ENCODE measurements at regions not wholly inside any gene's neighbourhood (a gene's known extent, or its start where the extent isn't known, plus 50 kb on each side); places are given as distances from the start of the nearest gene placed in this dataset.

DNA sequence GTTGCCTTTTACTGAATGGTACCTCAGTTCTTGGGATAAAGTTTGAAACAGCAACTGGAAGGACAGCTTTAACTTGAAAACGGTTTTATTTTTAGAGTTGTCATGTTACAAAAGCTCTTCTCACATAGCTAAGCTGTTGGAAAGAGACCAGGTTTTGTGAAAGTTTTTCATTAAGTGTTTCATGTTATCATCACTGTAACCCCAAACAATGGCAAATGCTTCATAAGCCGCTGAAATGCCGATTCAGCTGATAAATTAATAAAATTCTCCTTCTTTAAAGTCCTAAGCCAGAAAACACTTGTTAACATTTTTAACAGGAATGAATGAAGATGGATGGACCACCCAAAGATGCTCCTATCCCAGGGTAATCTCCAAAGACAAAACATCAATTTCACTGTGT lies 76.1 kb upstream of the IRF2 start:
- Histone ChIP-seq H3K36me3 (ENCODE audit: control insufficient read depth in 2 of 4, insufficient read depth in 4 of 4, low read length in 3 of 4) (no peaks in the 10 kb centered on the region), H3K18ac (ENCODE audit: extremely low read depth, low read length) (no peak overlapping the region), H3K56ac (replicated peaks; ENCODE audit: insufficient read length, low read depth, low read length) (no peak overlapping the region), H3K4me1 (replicated peaks in 1 of 4; ENCODE audit: control insufficient read depth in 3 of 4, insufficient read depth in 4 of 4, low read length in 3 of 4) (peaks cover 0 to 4% (median 3%) of the 10 kb centered on the region in 4 experiments; a peak in 6 of 7 replicates), H2AK5ac (ENCODE audit: low read depth, low read length) (no peak overlapping the region), H3K23me2 (ENCODE audit: low read depth, low read length) (no peaks in the 10 kb centered on the region), H3K27me3 (replicated peaks in 1 of 4; ENCODE audit: control insufficient read depth in 3 of 4, extremely low read depth in 1 of 4, insufficient read depth in 3 of 4, low read length in 3 of 4) (no peaks in the 10 kb centered on the region), H3K4me2 (ENCODE audit: insufficient read depth in 1 of 2, low read depth in 2 of 2, low read length in 2 of 2) (no peak overlapping the region), H3K23ac (ENCODE audit: insufficient read length) (no peak overlapping the region), H4K20me1 (replicated peaks in 1 of 2; ENCODE audit: control insufficient read depth in 1 of 2, insufficient read depth in 2 of 2, low read length in 2 of 2) (no peaks in the 10 kb centered on the region), H3K9ac (replicated peaks in 1 of 4; ENCODE audit: extremely low read depth in 1 of 4, low read depth in 3 of 4, low read length in 3 of 4) (no peak overlapping the region), H4K5ac (ENCODE audit: insufficient read length, low read depth, low read length) (no peak overlapping the region), H3K79me2 (ENCODE audit: control insufficient read depth in 1 of 2, insufficient read depth in 2 of 2, low read length in 2 of 2) (no peaks in the 10 kb centered on the region), H2BK15ac (ENCODE audit: low read length) (no peak overlapping the region), H4K8ac (ENCODE audit: extremely low read depth, insufficient read depth, low read length) (no peak overlapping the region), H2BK120ac (replicated peaks; ENCODE audit: low read depth, low read length) (no peak overlapping the region), H2BK20ac (ENCODE audit: low read length) (no peak overlapping the region), H3K4ac (replicated peaks; ENCODE audit: insufficient read length, low read depth, low read length) (no peak overlapping the region), H3K9me3 (ENCODE audit: insufficient read depth in 2 of 2, low read depth in 1 of 2, low read length in 1 of 2) (no peaks in the 10 kb centered on the region), H3K27ac (ENCODE audit: low read depth, low read length) (no peak overlapping the region), H4K91ac (replicated peaks; ENCODE audit: insufficient read length, low read length) (no peak overlapping the region), H3K79me1 (ENCODE audit: low read depth, low read length) (no peaks in the 10 kb centered on the region), H3K4me3 (ENCODE audit: extremely low read depth in 1 of 4, insufficient read depth in 2 of 4, low read depth in 3 of 4, low read length in 4 of 4) (no peak overlapping the region), H2BK12ac (ENCODE audit: low read depth, low read length) (no peak overlapping the region), H3K14ac (ENCODE audit: insufficient read length) (no peak overlapping the region), H2AFZ (ENCODE audit: low read length) (no peak overlapping the region), H2BK5ac (ENCODE audit: low read depth, low read length) (no peak overlapping the region)
- no peak for TF ChIP-seq RFX5 (IDR thresholded peaks at IDR 0.05; ENCODE audit: borderline replicate concordance, low read depth, low read length)
- TF ChIP-seq KDM4A (IDR thresholded peaks at IDR 0.05; ENCODE audit: low read depth, low read length, severe bottlenecking), result no peak
- TF ChIP-seq BACH1 (IDR thresholded peaks at IDR 0.05; ENCODE audit: low read length), result no peak
- no peak for TF ChIP-seq NRF1 (IDR thresholded peaks at IDR 0.05; ENCODE audit: low read depth, low read length)
- TF ChIP-seq FOSL1 (IDR thresholded peaks at IDR 0.05; ENCODE audit: insufficient read depth, low read depth, low read length), result no peak
- TF ChIP-seq JUND (IDR thresholded peaks at IDR 0.05; ENCODE audit: low read length), result no peak
- no peak for TF ChIP-seq TEAD4 (IDR thresholded peaks at IDR 0.05; ENCODE audit: low read depth, low read length)
- WGBS, 2 experiments (ENCODE audit: extremely low coverage in 1 of 2, insufficient coverage in 1 of 2, insufficient read length in 1 of 2, insufficient replicate concordance in 2 of 2, low coverage in 1 of 2, low lambda C conversion rate in 2 of 2, missing lambda C conversion rate in 1 of 2), result 88% methylated on average over 3 of the region's 3 CpGs; no CpG with 5 or more reads in 1 of the 2 experiments
- FAIRE-seq, result no peak
- no peak for DNase-seq (ENCODE audit: low read depth in 1 of 2, low spot score in 2 of 2)
- CTCF ChIA-PET (ENCODE audit: partially characterized antibody), result interaction anchor here (0.6 to 2.4 kb wide), 5 partner anchors 45 to 817 kb away, joined by 3 to 8 read pairs (median 4); partner anchors contain the start of gene IRF2
- POLR2A ChIA-PET (ENCODE audit: partially characterized antibody), result no interaction called here
